ENCODE measurements at regions not wholly inside any gene's neighbourhood (a gene's known extent, or its start where the extent isn't known, plus 50 kb on each side); places are given as distances from the start of the nearest gene placed in this dataset.

GRCh38 chr4:135268369-135268768, 1066.8 kb upstream of the PABPC4L start:
- TF ChIP-seq CTCF (IDR thresholded peaks at IDR 0.05; ENCODE audit: low read depth, low read length), result no peak
- no peak for DNase-seq (ENCODE audit: low read depth, low spot score)
- no peaks in the 10 kb centered on the region; the same call in 1 of the 2 replicates for H3K9me3 ChIP-seq (ENCODE audit: control insufficient read depth, insufficient read depth, low read length)
- H3K27ac ChIP-seq (ENCODE audit: low read depth, low read length), result no peak overlapping the region
- POLR2A ChIA-PET, result no interaction called here
- H3K27me3 ChIP-seq (ENCODE audit: control insufficient read depth, insufficient read depth, low read length), result no peaks in the 10 kb centered on the region
- no peak overlapping the region for H3K4me3 ChIP-seq (ENCODE audit: low read depth, low read length)
- CTCF ChIA-PET, result no interaction called here

- ChIA-PET POLR2A (no interaction called here), CTCF (interaction anchor here (0.6 kb wide), 1 partner anchor 305 kb away, joined by 7 read pairs; no protein-coding TSS in a partner anchor)
- Histone ChIP-seq H3K4me3 (ENCODE audit: low read depth, low read length) (no peak overlapping the region), H3K27ac (ENCODE audit: low read depth, low read length) (no peak overlapping the region), H3K9me3 (ENCODE audit: control insufficient read depth, insufficient read depth, low read length) (no peaks in the 10 kb centered on the region; the same call in 1 of the 2 replicates), H3K27me3 (ENCODE audit: control insufficient read depth, insufficient read depth, low read length) (no peaks in the 10 kb centered on the region)
- no peak for TF ChIP-seq CTCF (IDR thresholded peaks at IDR 0.05; ENCODE audit: low read depth, low read length)
- no peak for DNase-seq (ENCODE audit: low read depth, low spot score)
Measured at GRCh38 chr4:135267148-135267865, 1065.7 kb upstream of the PABPC4L start.

- H3K4me3 ChIP-seq (ENCODE audit: low read depth, low read length), result no peak overlapping the region
- H3K27me3 ChIP-seq (ENCODE audit: control insufficient read depth, insufficient read depth, low read length), result no peaks in the 10 kb centered on the region
- no peak for TF ChIP-seq CTCF (IDR thresholded peaks at IDR 0.05; ENCODE audit: low read depth, low read length)
- H3K27ac ChIP-seq (ENCODE audit: low read depth, low read length), result no peak overlapping the region
- ChIA-PET POLR2A (no interaction called here), CTCF (no interaction called here)
- H3K9me3 ChIP-seq (ENCODE audit: control insufficient read depth, insufficient read depth, low read length), result no peaks in the 10 kb centered on the region
- DNase-seq (ENCODE audit: low read depth, low spot score), result no peak
Measured at GRCh38 chr4:135256111-135256510, 1054.5 kb upstream of the PABPC4L start.

- H3K27me3 ChIP-seq (ENCODE audit: control insufficient read depth, insufficient read depth, low read length), result no peaks in the 10 kb centered on the region
- no peak overlapping the region for H3K4me3 ChIP-seq (ENCODE audit: low read depth, low read length)
- POLR2A ChIA-PET, result no interaction called here
- no peak for TF ChIP-seq CTCF (IDR thresholded peaks at IDR 0.05; ENCODE audit: low read depth, low read length)
- no peak overlapping the region for H3K27ac ChIP-seq (ENCODE audit: low read depth, low read length)
- CTCF ChIA-PET, result interaction anchor here (0.9 kb wide), 1 partner anchor 8 kb away, joined by 3 read pairs; no protein-coding TSS in a partner anchor
- no peak for DNase-seq (ENCODE audit: low read depth, low spot score)
- no peaks in the 10 kb centered on the region for H3K9me3 ChIP-seq (ENCODE audit: control insufficient read depth, insufficient read depth, low read length)
Measured at GRCh38 chr4:135250040-135250439, 1048.5 kb upstream of the PABPC4L start.

- no peak for TF ChIP-seq CTCF (IDR thresholded peaks at IDR 0.05; ENCODE audit: low read depth, low read length)
- ChIA-PET CTCF (interaction anchor here (0.9 kb wide), 1 partner anchor 9 kb away, joined by 3 read pairs; no protein-coding TSS in a partner anchor), POLR2A (interaction anchor here (0.5 kb wide), 1 partner anchor 54 kb away, joined by 5 read pairs; no protein-coding TSS in a partner anchor)
- no peak for DNase-seq (ENCODE audit: low read depth, low spot score)
- Histone ChIP-seq H3K4me3 (ENCODE audit: low read depth, low read length) (no peak overlapping the region), H3K9me3 (ENCODE audit: control insufficient read depth, insufficient read depth, low read length) (no peaks in the 10 kb centered on the region), H3K27ac (ENCODE audit: low read depth, low read length) (no peak overlapping the region), H3K27me3 (ENCODE audit: control insufficient read depth, insufficient read depth, low read length) (no peaks in the 10 kb centered on the region)
Measured at GRCh38 chr4:135249024-135249423, 1047.4 kb upstream of the PABPC4L start.
